ENCODE measurements at regions not wholly inside any gene's neighbourhood (a gene's known extent, or its start where the extent isn't known, plus 50 kb on each side); places are given as distances from the start of the nearest gene placed in this dataset.

DNA sequence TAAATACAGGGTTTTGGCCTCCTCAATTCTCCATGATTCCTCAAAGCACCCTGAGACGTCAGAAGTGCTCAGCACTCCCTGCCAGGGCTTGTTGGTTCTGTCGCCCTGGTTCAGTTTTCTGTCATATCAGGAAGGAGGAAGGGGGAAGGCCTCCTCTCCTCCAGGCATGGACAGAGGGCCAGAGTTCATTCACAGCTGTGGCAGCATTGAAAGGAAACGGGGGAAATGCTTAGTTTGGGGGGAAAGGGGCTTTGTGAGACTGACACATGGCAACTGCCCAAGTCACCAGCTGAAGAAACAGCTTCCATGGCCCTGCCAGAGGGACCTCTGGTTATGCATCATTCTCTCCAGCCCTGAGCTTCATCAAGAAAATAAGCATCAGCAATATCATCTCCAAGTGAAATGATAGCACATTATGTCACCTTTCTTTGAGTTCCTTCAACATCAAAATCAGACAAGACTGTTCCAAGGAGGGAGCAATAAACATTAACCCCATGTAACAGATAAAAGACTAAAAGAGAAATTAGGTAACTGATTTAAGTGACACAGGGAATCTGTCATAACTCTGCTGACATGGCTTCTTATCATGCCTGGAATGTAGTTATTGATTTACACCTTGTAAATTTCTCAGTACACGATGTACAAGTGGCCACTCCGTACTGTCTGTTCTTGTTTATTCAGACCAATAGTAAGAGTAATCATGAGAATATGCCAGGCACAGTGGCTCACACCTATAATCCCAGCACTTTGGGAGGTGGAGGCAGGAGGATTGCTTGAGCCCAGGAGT, 103.2 kb upstream of the SLC25A33 start (continued):
- TF ChIP-seq, protein P1, sequence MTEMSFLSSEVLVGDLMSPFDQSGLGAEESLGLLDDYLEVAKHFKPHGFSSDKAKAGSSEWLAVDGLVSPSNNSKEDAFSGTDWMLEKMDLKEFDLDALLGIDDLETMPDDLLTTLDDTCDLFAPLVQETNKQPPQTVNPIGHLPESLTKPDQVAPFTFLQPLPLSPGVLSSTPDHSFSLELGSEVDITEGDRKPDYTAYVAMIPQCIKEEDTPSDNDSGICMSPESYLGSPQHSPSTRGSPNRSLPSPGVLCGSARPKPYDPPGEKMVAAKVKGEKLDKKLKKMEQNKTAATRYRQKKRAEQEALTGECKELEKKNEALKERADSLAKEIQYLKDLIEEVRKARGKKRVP (CRISPR knock-in tag; IDR thresholded peaks at IDR 0.05): peak in 1 of 2 experiments; percentile 38; a peak in 1 of 4 replicates
- peak; percentile 46; the same call in 1 of the 2 replicates for TF ChIP-seq MIER3 (CRISPR knock-in tag; IDR thresholded peaks at IDR 0.05; ENCODE audit: borderline replicate concordance)
- TF ChIP-seq ONECUT2 (CRISPR knock-in tag; IDR thresholded peaks at IDR 0.05): peak; percentile 92
- TF ChIP-seq HDAC1 (CRISPR knock-in tag; IDR thresholded peaks at IDR 0.05): peak; percentile 67
- no peak for TF ChIP-seq ZNF614 (CRISPR knock-in tag; IDR thresholded peaks at IDR 0.05; ENCODE audit: borderline replicate concordance)
- no peak for TF ChIP-seq ATRX (CRISPR knock-in tag; IDR thresholded peaks at IDR 0.05; ENCODE audit: borderline replicate concordance)
- TF ChIP-seq EP300 (IDR thresholded peaks at IDR 0.05; ENCODE audit: low read depth in 2 of 2, low read length in 2 of 2): peak in 1 of 2 experiments; percentile 51; a peak in 2 of 4 replicates
- 0 out of 2 replicates have a peak, but pooled peaks have one; percentile 13 for TF ChIP-seq EP300 (CRISPR knock-in tag; IDR thresholded peaks at IDR 0.05; ENCODE audit: borderline replicate concordance)
- TF ChIP-seq BCL6 (CRISPR knock-in tag; IDR thresholded peaks at IDR 0.05): peak; percentile 69
- TF ChIP-seq FOXA3 (CRISPR knock-in tag; IDR thresholded peaks at IDR 0.05): peak; percentile 79
- TF ChIP-seq TEAD3 (CRISPR knock-in tag; optimal IDR thresholded peaks at IDR 0.05; ENCODE audit: borderline replicate concordance): peak; percentile 97
- peak; percentile 30; the same call in 1 of the 2 replicates for TF ChIP-seq ZMYM3 (CRISPR knock-in tag; IDR thresholded peaks at IDR 0.05)
- TF ChIP-seq SIX1 (CRISPR knock-in tag; IDR thresholded peaks at IDR 0.05; ENCODE audit: borderline replicate concordance): 0 out of 2 replicates have a peak, but pooled peaks have one; percentile 15
- TF ChIP-seq ZNF121 (CRISPR knock-in tag; IDR thresholded peaks at IDR 0.05): no peak
- TF ChIP-seq SKI (IDR thresholded peaks at IDR 0.05; ENCODE audit: partially characterized antibody): peak; percentile 30
- TF ChIP-seq HIVEP1 (CRISPR knock-in tag; IDR thresholded peaks at IDR 0.05): no peak
- peak; percentile 21; the same call in 1 of the 2 replicates for TF ChIP-seq HNF4G (IDR thresholded peaks at IDR 0.05; ENCODE audit: borderline replicate concordance, low read depth, low read length)
- TF ChIP-seq HNF4G (CRISPR knock-in tag; IDR thresholded peaks at IDR 0.05; ENCODE audit: borderline replicate concordance, low read depth): no peak
- TF ChIP-seq KDM6A (CRISPR knock-in tag; IDR thresholded peaks at IDR 0.05; ENCODE audit: low read depth): 0 out of 2 replicates have a peak, but pooled peaks have one; percentile 20
